ENCODE measurements at regions not wholly inside any gene's neighbourhood (a gene's known extent, or its start where the extent isn't known, plus 50 kb on each side); places are given as distances from the start of the nearest gene placed in this dataset.
"Not testable (repeated sequence)": the region's sequence is repeated elsewhere in the genome, so short reads cannot be mapped to it uniquely, and the experiment has no call there.

- H3K4me3 ChIP-seq = no peak overlapping the region
- 3 to 4% methylated on average over 2 of the region's 2 CpGs for WGBS, 2 experiments (ENCODE audit: low coverage in 1 of 2, low lambda C conversion rate in 2 of 2, missing lambda C conversion rate in 2 of 2)
- no peak overlapping the region for H3K4me2 ChIP-seq (ENCODE audit: unreplicated experiment)
- in situ Hi-C loops (cut with MboI) = no loop called here
- DNase-seq = no peak
- H3K36me3 ChIP-seq (ENCODE audit: low read depth) = no peaks in the 10 kb centered on the region
- no peak overlapping the region for H3K27ac ChIP-seq
- no peaks in the 10 kb centered on the region for H3K79me2 ChIP-seq (ENCODE audit: insufficient read depth)
- H3K4me1 ChIP-seq (ENCODE audit: insufficient read depth) = no peaks in the 10 kb centered on the region
- TF ChIP-seq EZH2 (IDR thresholded peaks at IDR 0.05; ENCODE audit: insufficient read depth, poor library complexity, severe bottlenecking) = no peak
- no peak for TF ChIP-seq EZH2phosphoT487 (IDR thresholded peaks at IDR 0.05; ENCODE audit: insufficient read depth, low read depth)
- H4K20me1 ChIP-seq (ENCODE audit: insufficient read depth) = no peaks in the 10 kb centered on the region
- H2AFZ ChIP-seq = no peak overlapping the region
- H3F3A ChIP-seq (ENCODE audit: insufficient read depth) = no peaks in the 10 kb centered on the region
- no peaks in the 10 kb centered on the region for H3K9me3 ChIP-seq (ENCODE audit: low read depth)
- H3K27me3 ChIP-seq (replicated peaks; ENCODE audit: insufficient read depth) = no peaks in the 10 kb centered on the region
- H3K9ac ChIP-seq = no peak overlapping the region
- no peaks in the 10 kb centered on the region for H3K9me2 ChIP-seq (ENCODE audit: insufficient read depth)
Measured at GRCh38 chrX:1119275-1119674, 93.2 kb downstream of the CRLF2 start.

GRCh38 chrX:1118572-1119199, 93.8 kb downstream of the CRLF2 start:
- no peaks in the 10 kb centered on the region for H3K9me2 ChIP-seq (ENCODE audit: insufficient read depth)
- TF ChIP-seq EZH2 (IDR thresholded peaks at IDR 0.05; ENCODE audit: insufficient read depth, poor library complexity, severe bottlenecking) = no peak
- no peak for TF ChIP-seq EZH2phosphoT487 (IDR thresholded peaks at IDR 0.05; ENCODE audit: insufficient read depth, low read depth)
- in situ Hi-C loops (cut with MboI) = no loop called here
- no peak overlapping the region for H3K4me2 ChIP-seq (ENCODE audit: unreplicated experiment)
- no peaks in the 10 kb centered on the region for H3K4me1 ChIP-seq (ENCODE audit: insufficient read depth)
- no peak overlapping the region for H3K27ac ChIP-seq
- WGBS, 2 experiments (ENCODE audit: low coverage in 1 of 2, low lambda C conversion rate in 2 of 2, missing lambda C conversion rate in 2 of 2) = 3 to 4% methylated on average over 4 of the region's 4 CpGs
- no peak overlapping the region for H3K9ac ChIP-seq
- H3K36me3 ChIP-seq (ENCODE audit: low read depth) = no peaks in the 10 kb centered on the region
- H4K20me1 ChIP-seq (ENCODE audit: insufficient read depth) = no peaks in the 10 kb centered on the region
- no peak overlapping the region for H3K4me3 ChIP-seq
- no peaks in the 10 kb centered on the region for H3K79me2 ChIP-seq (ENCODE audit: insufficient read depth)
- H3F3A ChIP-seq (ENCODE audit: insufficient read depth) = no peaks in the 10 kb centered on the region
- no peaks in the 10 kb centered on the region for H3K9me3 ChIP-seq (ENCODE audit: low read depth)
- H2AFZ ChIP-seq = no peak overlapping the region
- H3K27me3 ChIP-seq (replicated peaks; ENCODE audit: insufficient read depth) = no peaks in the 10 kb centered on the region
- no peak for DNase-seq

- H3K9me2 ChIP-seq (ENCODE audit: insufficient read depth); H3K4me3 ChIP-seq; H2AFZ ChIP-seq; DNase-seq; H3K9me3 ChIP-seq (ENCODE audit: low read depth); H3F3A ChIP-seq (ENCODE audit: insufficient read depth); H3K4me2 ChIP-seq (ENCODE audit: unreplicated experiment); H3K9ac ChIP-seq; H4K20me1 ChIP-seq (ENCODE audit: insufficient read depth); in situ Hi-C loops (cut with MboI); H3K27me3 ChIP-seq (replicated peaks; ENCODE audit: insufficient read depth); H3K27ac ChIP-seq; H3K36me3 ChIP-seq (ENCODE audit: low read depth); H3K79me2 ChIP-seq (ENCODE audit: insufficient read depth); H3K4me1 ChIP-seq (ENCODE audit: insufficient read depth): not testable (repeated sequence)
- 61 to 78% methylated on average over 5 to 12 of the region's 12 CpGs for WGBS, 2 experiments (ENCODE audit: low coverage in 1 of 2, low lambda C conversion rate in 2 of 2, missing lambda C conversion rate in 2 of 2)
Measured at GRCh38 chrX:1115411-1115810, 97.0 kb downstream of the CRLF2 start.

- no peak for DNase-seq
Measured at GRCh38 chrX:1112321-1112720, 100.1 kb downstream of the CRLF2 start.

More at GRCh38 chrX:1112321-1112720, 100.1 kb downstream of the CRLF2 start:
- in situ Hi-C loops (cut with MboI) = no loop called here
- Histone ChIP-seq H3K4me1 (ENCODE audit: insufficient read depth) (no peaks in the 10 kb centered on the region), H3K27me3 (replicated peaks; ENCODE audit: insufficient read depth) (no peaks in the 10 kb centered on the region), H2AFZ (no peak overlapping the region), H3F3A (ENCODE audit: insufficient read depth) (no peaks in the 10 kb centered on the region), H3K4me3 (no peak overlapping the region), H4K20me1 (ENCODE audit: insufficient read depth) (no peaks in the 10 kb centered on the region), H3K79me2 (ENCODE audit: insufficient read depth) (no peaks in the 10 kb centered on the region), H3K27ac (no peak overlapping the region), H3K4me2 (ENCODE audit: unreplicated experiment) (no peak overlapping the region), H3K9ac (no peak overlapping the region), H3K9me3 (ENCODE audit: low read depth) (no peaks in the 10 kb centered on the region), H3K9me2 (ENCODE audit: insufficient read depth) (no peaks in the 10 kb centered on the region), H3K36me3 (ENCODE audit: low read depth) (no peaks in the 10 kb centered on the region)
- no peak for TF ChIP-seq EZH2phosphoT487 (IDR thresholded peaks at IDR 0.05; ENCODE audit: insufficient read depth, low read depth)
- TF ChIP-seq EZH2 (IDR thresholded peaks at IDR 0.05; ENCODE audit: insufficient read depth, poor library complexity, severe bottlenecking) = no peak
- 23 to 27% methylated on average over 9 of the region's 9 CpGs for WGBS, 2 experiments (ENCODE audit: low coverage in 1 of 2, low lambda C conversion rate in 2 of 2, missing lambda C conversion rate in 2 of 2)
